ENCODE measurements at regions not wholly inside any gene's neighbourhood (a gene's known extent, or its start where the extent isn't known, plus 50 kb on each side); places are given as distances from the start of the nearest gene placed in this dataset.

- no peak for DNase-seq
These were observed 144.3 kb upstream of the TNRC6C start for GRCh38 chr17:77814091-77814772.

- no peak for DNase-seq
These were observed 143.2 kb upstream of the TNRC6C start for GRCh38 chr17:77815127-77815905.

GRCh38 chr17:77817953-77818352, 140.6 kb upstream of the TNRC6C start:
- DNase-seq: no peak

GRCh38 chr17:77819497-77819896, 139.0 kb upstream of the TNRC6C start:
- DNase-seq: no peak

GRCh38 chr17:77821114-77821513, 137.4 kb upstream of the TNRC6C start:
- no peak for DNase-seq

- DNase-seq: no peak
These were observed 136.0 kb upstream of the TNRC6C start for GRCh38 chr17:77822302-77823030.

GRCh38 chr17:77824102-77824779, 134.3 kb upstream of the TNRC6C start:
- no peak for DNase-seq

- DNase-seq: no peak
These were observed 133.7 kb upstream of the TNRC6C start for GRCh38 chr17:77824780-77825280.

- no peak for DNase-seq
These were observed 132.9 kb upstream of the TNRC6C start for GRCh38 chr17:77825621-77826020.

- no peak for DNase-seq
These were observed 132.2 kb upstream of the TNRC6C start for GRCh38 chr17:77826132-77826873.

GRCh38 chr17:77827039-77827438, 131.5 kb upstream of the TNRC6C start:
- DNase-seq: no peak

- no peak for DNase-seq
These were observed 131.0 kb upstream of the TNRC6C start for GRCh38 chr17:77827511-77827910.

GRCh38 chr17:77828749-77829539, 129.6 kb upstream of the TNRC6C start:
- DNase-seq: no peak

GRCh38 chr17:77829843-77830799, 128.4 kb upstream of the TNRC6C start:
- no peak for DNase-seq

- no peak for DNase-seq
These were observed 127.6 kb upstream of the TNRC6C start for GRCh38 chr17:77830816-77831473.

GRCh38 chr17:77831474-77832179, 126.9 kb upstream of the TNRC6C start:
- no peak for DNase-seq

GRCh38 chr17:77832180-77832560, 126.3 kb upstream of the TNRC6C start:
- no peak for DNase-seq

- no peak for DNase-seq
These were observed 124.7 kb upstream of the TNRC6C start for GRCh38 chr17:77833769-77834168.

All from NCI-H526 treated with DMSO at 0.1 percent for 48 hours (cell line).